ENCODE measurements at regions not wholly inside any gene's neighbourhood (a gene's known extent, or its start where the extent isn't known, plus 50 kb on each side); places are given as distances from the start of the nearest gene placed in this dataset.

- intact Hi-C loops (cut with micrococcal nuclease): no loop called here
- dilution Hi-C loops (cut with MboI; ENCODE audit: extremely low pct_ligation_motif_present, low sequenced_read_pairs): no loop called here
- Histone ChIP-seq H3K79me2 (ENCODE audit: control insufficient read depth, insufficient read depth, low read length) (no peaks in the 10 kb centered on the region), H3K9me1 (replicated peaks; ENCODE audit: control insufficient read depth, extremely low read depth, insufficient read depth, low read length) (no peaks in the 10 kb centered on the region), H2AFZ (ENCODE audit: low read depth, low read length) (no peak overlapping the region), H3K9ac (replicated peaks; ENCODE audit: extremely low read depth, insufficient read depth, low read length) (no peak overlapping the region), H3K9me3 (replicated peaks; ENCODE audit: control insufficient read depth, insufficient read depth, low read length) (no peaks in the 10 kb centered on the region), H3K27ac (ENCODE audit: insufficient read depth, low read depth, low read length) (no peak overlapping the region), H4K20me1 (replicated peaks; ENCODE audit: control insufficient read depth, extremely low read depth, insufficient read depth, low read length) (no peaks in the 10 kb centered on the region), H3K4me3 (replicated peaks in 1 of 3; ENCODE audit: insufficient read depth in 1 of 3, low read depth in 1 of 3, low read length in 3 of 3) (no peak overlapping the region), H3K36me3 (ENCODE audit: control insufficient read depth in 2 of 2, extremely low read depth in 1 of 2, insufficient read depth in 2 of 2, low read length in 2 of 2) (no peaks in the 10 kb centered on the region), H3K4me1 (ENCODE audit: control insufficient read depth, extremely low read depth, insufficient read depth, low read length) (no peaks in the 10 kb centered on the region), H3K4me2 (ENCODE audit: insufficient read depth, low read length) (no peak overlapping the region), H3K27me3 (ENCODE audit: control insufficient read depth in 2 of 2, insufficient read depth in 2 of 2, low read length in 2 of 2) (no peaks in the 10 kb centered on the region)
- no TSS peak for BruUV-seq (replicated peaks)
- no peak for FAIRE-seq
- CTCF ChIA-PET: no interaction called here
- no peak for DNase-seq (ENCODE audit: low read depth, low spot score)
- POLR2A ChIA-PET: no interaction called here
- no peak for TF ChIP-seq GATA2 (IDR thresholded peaks at IDR 0.05; ENCODE audit: insufficient read depth, insufficient read length, low read depth, low read length)
Observed at GRCh38 chr4:24319387-24319786, 265.0 kb downstream of the DHX15 start.

- Histone ChIP-seq H3K4me1 (ENCODE audit: control insufficient read depth, extremely low read depth, insufficient read depth, low read length) (no peaks in the 10 kb centered on the region), H3K9me1 (replicated peaks; ENCODE audit: control insufficient read depth, extremely low read depth, insufficient read depth, low read length) (no peaks in the 10 kb centered on the region), H4K20me1 (replicated peaks; ENCODE audit: control insufficient read depth, extremely low read depth, insufficient read depth, low read length) (no peaks in the 10 kb centered on the region), H3K79me2 (ENCODE audit: control insufficient read depth, insufficient read depth, low read length) (no peaks in the 10 kb centered on the region), H3K9ac (replicated peaks; ENCODE audit: extremely low read depth, insufficient read depth, low read length) (no peak overlapping the region), H3K27me3 (ENCODE audit: control insufficient read depth in 2 of 2, insufficient read depth in 2 of 2, low read length in 2 of 2) (no peaks in the 10 kb centered on the region), H2AFZ (ENCODE audit: low read depth, low read length) (no peak overlapping the region), H3K4me3 (replicated peaks in 1 of 3; ENCODE audit: insufficient read depth in 1 of 3, low read depth in 1 of 3, low read length in 3 of 3) (no peak overlapping the region), H3K9me3 (replicated peaks; ENCODE audit: control insufficient read depth, insufficient read depth, low read length) (no peaks in the 10 kb centered on the region), H3K4me2 (ENCODE audit: insufficient read depth, low read length) (no peak overlapping the region), H3K36me3 (ENCODE audit: control insufficient read depth in 2 of 2, extremely low read depth in 1 of 2, insufficient read depth in 2 of 2, low read length in 2 of 2) (no peaks in the 10 kb centered on the region), H3K27ac (ENCODE audit: insufficient read depth, low read depth, low read length) (no peak overlapping the region)
- POLR2A ChIA-PET: no interaction called here
- FAIRE-seq (no peak), DNase-seq (ENCODE audit: low read depth, low spot score) (no peak)
- CTCF ChIA-PET: no interaction called here
- TF ChIP-seq POLR2A (IDR thresholded peaks at IDR 0.05; ENCODE audit: low read depth, low read length) (no peak), GATA2 (IDR thresholded peaks at IDR 0.05; ENCODE audit: insufficient read depth, insufficient read length, low read depth, low read length) (no peak), JUN (IDR thresholded peaks at IDR 0.05; ENCODE audit: borderline replicate concordance, insufficient read depth, insufficient read length, low read depth) (no peak), EZH2 (IDR thresholded peaks at IDR 0.05; ENCODE audit: borderline replicate concordance, low read depth, low read length, severe bottlenecking) (no peak), MYC (IDR thresholded peaks at IDR 0.05; ENCODE audit: low read depth, low read length) (no peak), POLR2AphosphoS5 (IDR thresholded peaks at IDR 0.05; ENCODE audit: insufficient read depth, low read depth, low read length) (no peak), FOS (IDR thresholded peaks at IDR 0.05; ENCODE audit: borderline replicate concordance, insufficient read depth, low read length) (no peak), CTCF (IDR thresholded peaks at IDR 0.05; ENCODE audit: extremely low read depth in 1 of 2, insufficient read depth in 1 of 2, low read depth in 1 of 2, low read length in 2 of 2) (no peak), MAX (IDR thresholded peaks at IDR 0.05; ENCODE audit: insufficient read depth, insufficient read length) (no peak)
- BruUV-seq (replicated peaks): no TSS peak
- dilution Hi-C loops (cut with MboI; ENCODE audit: extremely low pct_ligation_motif_present, low sequenced_read_pairs) (no loop called here), intact Hi-C loops (cut with micrococcal nuclease) (no loop called here)
Observed at GRCh38 chr4:24315056-24315455, 269.3 kb downstream of the DHX15 start.

All from endothelial cell of umbilical vein (primary cell).